ENCODE measurements at regions not wholly inside any gene's neighbourhood (a gene's known extent, or its start where the extent isn't known, plus 50 kb on each side); places are given as distances from the start of the nearest gene placed in this dataset.

DNA sequence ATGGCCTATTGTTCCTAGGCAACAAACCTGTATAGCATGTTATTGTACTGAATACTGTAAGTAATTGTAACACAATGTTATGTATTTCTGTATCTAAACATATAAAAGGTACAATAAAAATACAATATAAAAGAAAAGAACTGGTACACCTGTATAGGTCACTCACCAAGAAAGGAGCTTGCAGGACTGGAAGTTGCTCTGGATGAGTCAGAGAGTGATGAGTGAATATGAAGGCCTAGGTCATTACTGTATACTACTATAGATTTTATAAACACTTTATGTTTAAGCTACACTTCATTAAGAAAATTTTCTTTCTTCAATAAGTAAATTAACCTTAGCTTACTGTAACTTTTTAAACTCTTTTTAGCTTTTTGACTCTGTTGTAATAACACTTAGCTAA lies 559.9 kb downstream of the PLPP3 start:
- DNase-seq (ENCODE audit: low read depth in 2 of 3, low spot score in 2 of 3): no peak

DNA sequence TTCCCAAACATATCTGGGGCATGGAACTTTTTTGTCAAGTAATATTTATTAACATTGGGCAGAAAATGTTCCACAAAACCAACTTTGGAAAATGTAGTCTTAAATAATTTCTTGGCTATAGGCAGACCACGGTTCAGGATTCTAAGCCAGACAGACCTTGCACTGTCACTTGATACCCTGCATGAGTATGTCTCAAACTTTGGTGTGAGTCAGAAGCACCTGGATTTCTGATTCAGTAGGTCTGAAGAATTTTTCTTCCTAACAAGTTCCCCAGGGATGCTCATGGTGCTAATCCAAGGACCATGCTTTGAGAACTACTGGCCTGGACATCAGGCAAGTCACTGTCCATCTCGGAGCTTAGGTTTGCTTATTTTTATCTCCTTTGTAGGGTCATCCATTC lies 562.0 kb downstream of the PLPP3 start:
- DNase-seq (ENCODE audit: low read depth in 2 of 3, low spot score in 2 of 3): no peak

DNA sequence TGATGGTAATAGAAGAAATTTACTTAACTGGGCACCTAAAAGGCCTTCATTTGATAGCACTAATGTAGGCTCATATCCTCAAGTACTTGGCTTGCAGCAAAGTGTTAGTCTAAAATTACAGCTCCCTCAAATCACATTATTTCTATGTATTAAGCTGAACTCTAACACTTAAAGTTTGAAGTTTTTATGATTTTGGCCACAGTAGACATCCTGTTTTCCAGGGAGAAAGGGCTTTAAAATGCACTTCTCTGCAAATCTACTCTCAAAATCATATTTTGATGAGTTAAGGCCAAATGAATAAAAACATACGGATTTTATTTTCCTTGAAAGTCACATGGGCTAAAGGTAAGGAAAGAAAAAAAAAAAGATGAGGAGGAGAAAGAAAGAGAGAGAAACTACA lies 575.5 kb downstream of the PLPP3 start:
- no peak for DNase-seq (ENCODE audit: low read depth in 2 of 3, low spot score in 2 of 3)

DNA sequence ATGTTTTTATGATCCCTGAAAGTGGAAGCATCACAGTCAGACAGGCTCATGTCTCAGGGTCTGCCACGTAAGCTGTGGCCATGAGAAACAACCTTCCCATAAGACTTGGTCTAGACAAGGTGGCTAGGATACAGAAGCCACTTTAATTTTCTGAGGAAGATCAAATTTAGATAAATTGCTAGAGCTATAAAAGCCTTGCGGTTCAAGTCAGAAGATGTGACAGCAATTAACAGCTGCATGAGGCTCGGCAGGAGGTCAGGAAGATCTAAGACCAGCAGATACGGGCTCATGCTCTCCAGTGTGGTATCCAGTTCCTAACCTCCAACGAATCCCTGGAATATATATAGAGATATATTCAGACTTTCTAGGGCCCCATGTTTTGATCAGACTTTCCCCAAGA lies 577.1 kb downstream of the PLPP3 start:
- DNase-seq (ENCODE audit: low read depth in 2 of 3, low spot score in 2 of 3): no peak

DNA sequence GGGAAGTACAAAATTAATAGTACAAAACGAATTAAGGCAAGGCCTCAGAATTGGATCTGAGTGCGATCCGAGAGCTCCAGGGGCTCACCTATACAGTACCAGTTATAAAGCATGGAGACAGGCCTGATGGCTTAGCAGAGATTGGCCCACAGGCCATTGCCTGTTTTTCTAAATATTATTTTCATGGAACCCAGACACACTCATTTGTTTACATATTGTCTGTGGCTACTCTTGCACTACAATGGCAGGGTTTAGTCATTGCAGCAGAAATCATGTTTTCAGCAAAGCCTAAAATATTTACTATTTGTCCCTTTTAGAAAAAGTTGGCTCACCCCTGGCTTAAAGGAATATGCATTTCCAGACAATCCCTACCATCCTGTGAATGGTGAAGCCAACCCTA lies 578.9 kb downstream of the PLPP3 start:
- DNase-seq (ENCODE audit: low read depth in 2 of 3, low spot score in 2 of 3): no peak

DNA sequence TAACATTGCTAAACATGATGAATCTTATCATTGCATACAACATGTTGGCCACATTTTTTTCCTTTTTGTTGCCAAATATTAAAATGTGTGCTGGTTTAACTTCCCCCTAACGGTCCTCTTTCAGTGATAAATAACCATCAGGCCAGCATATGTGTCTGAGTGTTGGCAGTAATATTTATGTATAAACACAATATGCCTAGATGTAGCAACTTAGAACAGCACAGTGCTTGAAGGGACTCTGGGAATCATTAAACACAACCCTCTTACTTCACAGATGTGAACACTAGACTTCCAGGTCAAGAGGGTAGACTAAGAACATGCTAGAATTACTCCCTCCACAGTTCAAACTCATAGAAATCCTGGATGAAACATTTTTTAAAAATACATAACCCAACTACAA lies 581.8 kb downstream of the PLPP3 start:
- no peak for DNase-seq (ENCODE audit: low read depth in 2 of 3, low spot score in 2 of 3)

DNA sequence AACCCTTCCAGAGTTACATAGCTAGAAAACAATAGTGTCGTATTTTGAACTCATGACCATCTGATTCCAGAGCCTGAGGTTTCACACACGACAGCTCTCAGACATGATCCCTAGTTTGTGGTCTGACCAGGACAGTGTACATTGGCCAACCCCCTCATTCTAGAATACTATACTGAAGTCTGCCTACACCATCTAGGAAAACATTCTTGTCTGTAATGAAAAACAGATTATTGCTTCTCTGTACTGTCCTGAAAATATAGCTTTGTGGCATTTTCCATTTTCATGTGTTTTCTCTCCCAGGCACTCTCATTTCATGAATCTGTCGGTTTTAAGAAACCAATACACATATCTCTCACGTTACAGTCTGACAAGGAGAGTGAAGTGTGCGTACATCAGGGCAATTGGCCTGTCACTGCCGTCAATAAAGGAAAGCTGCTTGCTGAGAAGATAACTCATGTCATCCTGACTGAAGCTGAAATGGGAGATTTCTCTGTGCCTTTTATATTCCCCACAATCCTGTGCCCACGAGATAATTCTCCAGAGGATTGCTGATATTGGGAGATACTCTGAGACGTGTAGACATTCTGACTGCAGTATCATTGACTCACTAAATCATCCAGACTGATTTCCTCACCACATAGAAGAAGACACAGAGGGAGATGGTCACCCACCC lies 585.6 kb downstream of the PLPP3 start:
- DNase-seq (ENCODE audit: low read depth in 2 of 3, low spot score in 2 of 3): no peak

DNA sequence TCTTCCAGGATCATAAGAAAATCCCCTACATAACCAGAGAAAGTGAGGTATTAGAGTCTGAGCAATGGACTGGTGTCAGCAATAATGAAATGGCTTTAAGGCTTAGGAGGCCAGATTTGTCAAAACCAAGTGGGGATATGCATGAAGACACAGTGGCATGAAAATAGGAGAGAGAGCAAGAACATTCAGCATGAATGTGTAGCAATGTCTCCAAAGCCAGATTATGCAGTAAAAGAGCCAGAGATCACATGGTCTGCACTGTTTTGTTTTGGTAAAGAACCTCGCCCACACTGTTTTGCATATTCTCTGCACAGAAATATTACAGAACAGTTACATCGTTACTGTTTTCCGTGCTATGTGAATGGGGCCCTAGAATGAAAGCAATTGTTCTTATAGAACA lies 589.4 kb downstream of the PLPP3 start:
- no peak for DNase-seq (ENCODE audit: low read depth in 2 of 3, low spot score in 2 of 3)

DNA sequence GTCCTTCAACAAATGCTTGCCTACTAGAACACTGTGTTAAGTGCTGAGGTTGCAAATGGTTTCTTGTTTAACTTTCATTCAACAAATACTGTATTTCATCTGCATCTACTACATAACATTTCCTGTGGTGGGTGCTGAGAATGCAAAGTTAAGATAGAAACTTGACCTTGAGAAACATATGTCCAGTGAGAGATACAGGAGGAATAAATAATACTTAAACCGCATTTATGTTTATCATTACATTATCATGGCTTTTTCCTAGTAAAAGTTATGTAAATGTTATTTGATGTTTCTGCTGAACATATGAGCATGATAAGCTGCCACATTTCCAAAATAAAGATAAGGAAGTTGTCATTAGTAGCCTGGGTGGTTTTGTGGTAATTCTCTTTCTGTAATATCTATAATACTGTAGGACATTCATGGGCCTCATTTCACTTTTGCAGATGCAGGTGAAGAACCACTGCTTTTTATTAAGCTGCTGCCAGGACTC lies 590.4 kb downstream of the PLPP3 start:
- DNase-seq (ENCODE audit: low read depth in 2 of 3, low spot score in 2 of 3): no peak

DNA sequence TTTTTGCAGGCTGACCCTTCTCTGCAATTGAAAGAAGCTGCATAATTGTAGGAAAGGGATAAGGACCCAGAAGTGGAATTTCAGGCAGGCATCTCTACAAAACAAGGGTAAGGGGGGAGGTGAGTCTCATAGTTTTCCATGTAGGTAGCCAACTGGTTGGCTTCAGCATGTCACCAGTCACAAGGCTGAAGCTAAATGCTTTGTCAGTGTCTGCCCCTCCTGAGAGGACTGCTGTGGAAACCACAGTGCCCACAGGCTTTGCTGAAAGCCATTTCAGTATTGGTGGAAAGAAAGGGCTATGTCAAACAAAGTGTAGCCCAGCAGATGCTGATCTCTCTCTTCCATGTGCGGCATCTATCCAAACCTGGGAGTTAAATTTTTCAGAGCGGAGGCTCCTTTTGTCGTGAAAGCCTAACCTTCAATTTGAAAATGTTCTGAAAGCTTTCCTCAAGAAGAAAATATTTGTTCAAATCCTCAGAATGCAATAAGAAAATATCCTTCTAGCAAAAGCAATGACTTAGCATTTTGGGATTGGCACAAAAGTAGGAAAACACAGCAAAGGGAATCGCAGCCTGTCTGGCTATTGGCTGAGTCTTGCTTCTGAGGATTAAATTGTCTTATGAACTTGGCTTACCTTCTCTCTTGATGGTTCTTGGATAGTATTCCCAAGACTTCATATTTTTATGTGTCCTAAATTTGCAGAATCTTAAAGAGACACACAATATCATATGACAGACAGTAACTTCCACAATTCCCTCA lies 591.7 kb downstream of the PLPP3 start:
- peak in 1 of 3 donors; percentile 44 for DNase-seq (ENCODE audit: low read depth in 2 of 3, low spot score in 2 of 3)

DNA sequence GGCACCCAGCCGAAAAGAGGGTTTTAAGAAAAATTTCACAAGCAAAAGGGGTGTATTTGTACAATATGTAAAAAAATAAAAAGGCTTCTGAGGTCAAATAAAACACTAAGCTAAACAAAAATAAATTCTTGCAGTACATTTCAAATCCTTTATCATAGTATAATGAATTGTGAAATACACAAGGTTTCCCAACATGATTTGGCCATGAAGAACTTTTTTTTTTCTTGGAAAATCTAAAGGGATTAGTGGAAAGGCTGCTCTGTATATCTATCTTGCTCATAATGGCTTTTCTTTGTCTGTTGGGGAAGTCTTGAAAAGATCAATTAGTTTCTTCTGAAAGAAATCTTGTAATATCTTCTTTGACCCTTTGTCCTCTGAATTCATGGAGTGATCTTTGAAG lies 593.4 kb downstream of the PLPP3 start:
- DNase-seq (ENCODE audit: low read depth in 2 of 3, low spot score in 2 of 3): no peak

DNA sequence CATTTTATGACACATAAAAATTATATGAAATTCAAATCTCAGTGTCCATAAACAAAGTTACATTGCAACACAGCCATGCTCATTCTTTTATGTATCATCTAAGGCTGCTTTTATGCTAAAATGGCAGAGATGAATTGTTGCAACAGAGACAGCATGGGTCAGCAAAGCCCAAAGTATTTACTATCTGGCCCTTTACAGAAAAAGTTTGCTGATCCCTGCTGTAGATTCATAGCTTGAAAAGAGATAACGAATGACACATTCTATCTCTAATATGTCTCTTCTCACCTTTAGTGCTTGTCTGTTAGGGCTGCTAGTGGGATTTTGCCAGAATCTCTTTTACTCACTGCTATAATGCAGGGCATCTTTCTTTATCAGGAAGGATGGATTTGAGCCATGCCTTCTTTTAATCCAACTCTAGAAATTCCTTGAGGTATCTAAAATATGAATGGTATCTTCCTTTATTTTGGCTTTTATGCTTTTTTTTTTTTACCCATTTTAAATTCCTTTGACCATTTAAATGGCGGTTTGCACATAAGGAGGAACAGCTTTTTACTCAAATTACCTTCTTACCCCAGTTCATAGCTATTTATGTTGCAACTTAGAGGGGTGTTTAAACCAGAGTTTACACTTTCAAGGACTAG lies 598.2 kb downstream of the PLPP3 start:
- DNase-seq (ENCODE audit: low read depth in 2 of 3, low spot score in 2 of 3): no peak

DNA sequence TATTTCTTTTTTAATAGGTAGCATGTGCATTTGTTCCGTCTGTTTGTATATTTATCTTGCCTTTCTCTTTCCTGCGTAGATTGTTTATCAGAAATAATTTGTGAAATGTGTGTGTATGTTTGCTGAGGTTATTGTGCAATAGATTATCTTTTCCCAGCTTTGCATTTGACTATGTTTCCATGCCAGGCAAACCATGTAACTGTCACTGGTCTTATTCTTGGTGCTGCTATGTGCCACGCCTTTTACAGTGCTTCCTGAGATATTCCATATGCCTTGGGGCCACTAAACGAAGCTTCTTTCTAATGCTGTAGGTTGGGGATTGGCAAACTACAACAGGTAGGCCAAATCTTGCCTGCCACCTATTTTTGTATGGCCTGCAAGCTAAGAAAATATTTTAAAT lies 598.8 kb downstream of the PLPP3 start:
- DNase-seq (ENCODE audit: low read depth in 2 of 3, low spot score in 2 of 3): no peak

DNA sequence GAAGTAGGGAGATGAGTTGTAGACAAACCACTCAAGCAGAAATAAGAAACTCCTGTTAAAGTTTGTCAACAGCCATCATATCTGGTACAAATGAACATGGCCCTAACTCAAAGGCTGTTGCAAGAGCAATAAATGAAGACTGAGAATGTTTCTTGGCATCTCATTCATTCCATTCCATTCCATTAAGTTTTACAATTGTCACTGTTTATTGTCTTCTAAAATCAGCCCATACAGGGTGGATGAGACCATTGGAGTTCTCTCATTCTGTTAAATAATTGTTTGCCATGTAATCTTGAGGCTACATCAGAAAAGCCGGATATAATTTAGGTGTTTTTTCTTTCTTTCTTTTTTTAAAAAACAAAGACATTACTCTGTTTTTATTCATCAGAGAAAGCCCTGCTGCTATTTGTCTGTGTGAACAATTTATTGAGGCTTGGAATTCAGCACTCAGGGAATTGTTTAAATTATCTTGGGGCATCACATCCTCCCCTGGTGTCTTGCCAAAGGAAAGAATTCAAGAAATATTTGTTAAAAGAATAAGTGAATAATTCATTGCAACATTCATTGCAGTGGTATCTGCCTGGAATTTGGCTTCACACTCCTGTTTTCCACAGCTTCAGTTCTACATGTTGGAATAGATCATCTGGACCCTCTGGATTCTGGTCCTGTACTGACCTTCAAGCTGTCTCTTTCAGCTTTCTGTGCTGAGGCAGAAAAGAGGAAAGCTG lies 604.5 kb downstream of the PLPP3 start:
- no peak for DNase-seq (ENCODE audit: low read depth in 2 of 3, low spot score in 2 of 3)

DNA sequence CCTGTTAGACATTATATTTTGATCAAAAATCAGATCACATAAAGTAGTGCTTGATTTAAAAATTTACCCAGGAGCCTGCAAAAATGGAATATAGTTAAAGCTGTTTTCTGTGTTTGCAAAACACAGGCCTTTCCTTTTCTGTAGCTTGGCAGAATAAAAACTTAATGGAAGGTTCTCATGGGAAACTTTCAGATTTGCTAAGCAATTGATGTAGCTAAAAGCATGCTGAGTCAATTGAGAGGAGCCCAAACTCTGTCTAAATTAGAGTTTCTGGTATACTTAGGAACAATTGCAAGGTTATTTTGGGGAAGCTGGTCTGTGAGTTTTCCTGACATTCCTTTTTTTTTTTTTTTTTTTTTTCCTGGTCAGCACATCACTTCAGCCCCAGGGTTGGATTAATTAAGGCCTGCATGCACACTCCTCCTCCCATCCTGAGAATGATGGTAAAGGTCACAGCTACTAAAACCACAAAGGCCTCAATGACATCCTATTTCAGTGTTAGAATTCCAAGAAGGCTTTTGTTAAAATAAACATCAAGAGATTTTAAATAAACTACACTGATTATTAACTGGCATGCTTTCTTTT lies 608.7 kb downstream of the PLPP3 start:
- no peak for DNase-seq (ENCODE audit: low read depth in 2 of 3, low spot score in 2 of 3)

DNA sequence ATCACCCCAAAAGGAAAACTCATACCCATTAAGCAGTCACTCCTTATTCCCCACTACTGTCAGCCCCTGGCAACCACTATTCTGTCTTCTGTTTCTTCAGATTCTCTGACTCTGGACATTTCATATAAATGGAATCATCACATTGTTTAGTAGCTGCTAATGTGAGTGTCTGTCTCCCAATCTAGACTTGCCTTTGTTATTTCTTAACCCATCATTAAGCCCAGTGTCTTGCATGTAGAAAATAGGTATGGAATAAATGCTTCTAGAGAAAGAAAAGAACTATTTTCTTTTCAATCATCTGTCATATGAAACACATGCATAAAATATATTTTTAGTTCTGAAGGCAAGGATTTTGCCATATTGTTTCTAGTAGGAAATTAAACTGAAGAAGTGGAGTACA lies 610.0 kb downstream of the PLPP3 start:
- DNase-seq (ENCODE audit: low read depth in 2 of 3, low spot score in 2 of 3): no peak

DNA sequence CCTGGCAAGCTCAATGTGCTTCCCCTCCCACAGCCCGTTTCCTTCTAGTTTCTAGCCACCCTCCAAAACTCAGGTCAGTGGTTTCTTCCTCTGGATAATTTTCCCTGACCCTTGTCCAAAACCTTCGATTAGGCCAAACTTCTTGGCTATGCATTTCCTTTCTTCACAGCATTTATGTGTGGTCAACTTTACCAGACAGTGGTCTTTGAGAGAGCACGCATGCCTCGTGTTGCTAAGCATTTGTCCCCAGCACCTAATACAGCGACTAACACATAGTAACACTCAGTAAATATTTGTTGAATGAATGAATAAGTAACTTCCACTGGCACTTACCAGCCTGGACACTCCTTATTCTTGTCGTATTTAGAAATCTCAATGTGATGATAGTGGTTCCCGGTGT lies 610.7 kb downstream of the PLPP3 start:
- no peak for DNase-seq (ENCODE audit: low read depth in 2 of 3, low spot score in 2 of 3)

DNA sequence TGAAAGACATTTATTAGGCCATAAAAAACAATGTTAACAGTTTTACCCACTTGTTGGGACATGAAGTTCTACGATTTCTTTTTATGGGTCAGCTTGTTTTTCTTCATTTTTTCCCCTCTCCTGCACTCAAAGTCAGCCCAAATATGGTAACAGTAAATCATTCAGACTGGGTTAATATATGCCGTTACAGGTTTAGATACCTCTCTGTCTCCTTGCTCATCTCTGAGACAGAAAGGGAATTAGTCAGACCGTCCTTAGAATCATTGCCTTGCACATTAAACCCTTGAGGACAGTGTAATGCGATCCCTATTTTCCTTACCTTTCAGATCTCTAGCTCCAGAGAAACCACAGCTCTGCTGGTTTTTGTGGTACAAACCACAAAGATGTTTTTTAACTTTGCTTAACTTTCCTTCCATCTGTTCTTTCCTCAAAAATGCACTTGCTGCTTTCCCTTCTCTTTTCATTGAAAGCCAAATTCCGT lies 613.3 kb downstream of the PLPP3 start:
- DNase-seq (ENCODE audit: low read depth in 2 of 3, low spot score in 2 of 3): peak in 1 of 3 donors; percentile 9

DNA sequence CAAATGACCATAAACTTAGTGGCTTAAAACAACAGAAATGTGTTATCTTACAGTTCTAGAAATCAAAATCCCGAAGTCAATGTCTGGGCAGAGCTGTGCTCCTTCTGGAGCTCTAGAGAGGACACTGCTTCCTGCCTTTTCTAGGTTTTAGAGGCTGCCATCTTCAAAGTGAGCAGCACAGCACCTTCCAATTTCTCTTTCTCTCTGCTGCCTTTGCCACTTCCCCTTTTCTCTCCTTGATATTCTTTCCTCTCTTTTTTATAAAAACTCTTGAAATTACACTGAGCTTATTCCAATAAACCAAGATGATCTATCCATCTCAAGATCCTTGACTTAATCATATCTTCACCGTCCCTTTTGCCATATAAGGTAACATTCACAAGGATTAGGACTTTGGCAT lies 616.9 kb downstream of the PLPP3 start:
- no peak for DNase-seq (ENCODE audit: low read depth in 2 of 3, low spot score in 2 of 3)

DNA sequence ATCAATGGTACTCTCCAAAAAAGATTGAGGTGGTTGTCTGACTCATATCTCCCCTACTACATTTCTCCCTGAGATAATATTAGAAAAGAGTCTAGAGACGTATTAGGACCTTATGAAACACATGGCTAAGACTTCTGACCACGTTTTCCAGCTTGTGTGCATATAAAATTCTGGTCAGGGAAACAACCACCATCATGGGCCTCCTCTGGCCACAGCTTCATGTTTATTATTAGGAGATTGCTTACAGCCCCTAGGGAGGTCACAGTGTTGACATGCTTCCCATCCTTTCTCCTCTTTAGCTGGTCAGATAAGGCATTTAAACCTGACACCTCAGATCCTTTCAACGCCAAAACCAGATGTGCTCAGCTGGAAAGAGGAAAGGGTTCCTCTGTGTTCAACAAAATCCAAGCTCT lies 620.2 kb downstream of the PLPP3 start:
- DNase-seq (ENCODE audit: low read depth in 2 of 3, low spot score in 2 of 3): no peak

DNA sequence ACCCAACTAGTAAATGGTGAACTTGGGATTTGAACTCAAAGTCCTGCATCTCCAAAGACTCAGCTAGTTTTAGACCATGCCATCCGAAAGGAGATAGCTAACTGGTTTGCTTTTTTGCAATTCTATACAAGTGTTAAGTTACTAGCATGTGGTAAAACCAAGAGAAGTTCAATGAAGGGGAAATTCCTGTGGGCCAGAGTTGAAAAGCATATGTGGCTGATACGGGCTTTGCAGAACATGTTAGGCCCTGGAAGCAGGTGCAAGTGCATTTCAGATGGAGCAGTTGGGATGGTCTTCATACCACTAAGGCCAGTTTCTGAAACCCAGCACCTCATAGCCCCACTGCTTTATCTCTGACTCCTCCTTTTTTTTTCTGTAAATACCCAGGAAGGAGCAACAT lies 620.9 kb downstream of the PLPP3 start:
- DNase-seq (ENCODE audit: low read depth in 2 of 3, low spot score in 2 of 3): no peak
